Endodermal cell (in vitro differentiated cells): ENCODE measurements at regions not wholly inside any gene's neighbourhood (a gene's known extent, or its start where the extent isn't known, plus 50 kb on each side); places are given as distances from the start of the nearest gene placed in this dataset.

Experiments used
- DNase-seq: peaks from one replicate; pipeline ENCODE4 v3.0.0-alpha.2; 2017
- H3K27ac ChIP-seq: 2 replicates; pipeline ENCODE4 v1.5.1; 2013; ENCODE audit warnings: mild to moderate bottlenecking, low read depth, low read length, moderate library complexity
- H3K27me3 ChIP-seq: 2 replicates; pipeline ENCODE4 v1.6.1; 2013; ENCODE audit warnings: mild to moderate bottlenecking, low read length, moderate library complexity; ENCODE audit not compliant: insufficient read depth, control insufficient read depth, poor library complexity, severe bottlenecking
- H3K36me3 ChIP-seq: 2 replicates; pipeline ENCODE4 v1.7.0; 2013; ENCODE audit warnings: mild to moderate bottlenecking, low read length, moderate library complexity; ENCODE audit not compliant: control insufficient read depth, insufficient read depth
- H3K4me1 ChIP-seq: one replicate; pipeline ENCODE4 v1.7.0; 2013; ENCODE audit warnings: low read length; ENCODE audit not compliant: control insufficient read depth, insufficient read depth
- H3K4me3 ChIP-seq: 2 replicates; pipeline ENCODE4 v1.5.1; 2013; ENCODE audit warnings: mild to moderate bottlenecking, low read length, moderate library complexity
- H3K9ac ChIP-seq: 2 replicates; pipeline ENCODE4 v1.6.1; 2013; ENCODE audit warnings: mild to moderate bottlenecking, low read length, moderate library complexity; ENCODE audit not compliant: poor library complexity, severe bottlenecking; ENCODE audit errors: extremely low read depth
- H3K9me3 ChIP-seq: 2 replicates; pipeline ENCODE4 v1.6.1; 2013; ENCODE audit warnings: mild to moderate bottlenecking, low read length, moderate library complexity; ENCODE audit not compliant: control insufficient read depth
- H3K27ac Mint-ChIP-seq: 2 replicates; pipeline ENCODE4 v1.8.0; 2020; ENCODE audit warnings: mixed read lengths
- H3K27me3 Mint-ChIP-seq: 2 replicates; pipeline ENCODE4 v1.8.0; 2021; ENCODE audit warnings: mild to moderate bottlenecking, mixed read lengths; ENCODE audit not compliant: insufficient read depth
- H3K36me3 Mint-ChIP-seq: 2 replicates; pipeline ENCODE4 v1.8.0; 2020; ENCODE audit warnings: low read depth, mixed read lengths
- H3K4me1 Mint-ChIP-seq: 2 replicates; pipeline ENCODE4 v1.8.0; 2020; ENCODE audit warnings: mixed read lengths
- H3K4me3 Mint-ChIP-seq: 2 replicates; pipeline ENCODE4 v1.8.0; 2020; ENCODE audit warnings: mild to moderate bottlenecking, moderate library complexity, mixed read lengths
- H3K9me3 Mint-ChIP-seq: 2 replicates; pipeline ENCODE4 v1.8.0; 2020; ENCODE audit warnings: mild to moderate bottlenecking, mixed read lengths
- CTCF ChIP-seq: fragments of 200-600 bp; sonication (generic); conservative IDR thresholded peaks from 2 replicates; pipeline ENCODE4 v1.5.0; 2021; ENCODE audit warnings: antibody characterized with exemption, mild to moderate bottlenecking
- WGBS, 2 experiments: methylation state at CpG; one replicate each; pipeline versions ENCODE4 v1.1.5 to v1.1.7; 2013; ENCODE audit warnings: missing lambda C conversion rate in 2 of 2, mixed read lengths in 1 of 2; ENCODE audit not compliant: insufficient coverage in 1 of 2, insufficient read length in 1 of 2; 5-methylcytosine and 5-hydroxymethylcytosine counted together

GRCh38 chr22:48310740-48311139, 1516.9 kb downstream of the BRD1 start:
- H3K4me3 ChIP-seq: no peak overlapping the region
- no peak overlapping the region for H3K4me3 Mint-ChIP-seq
- H3K36me3 ChIP-seq: no peaks in the 10 kb centered on the region
- H3K27ac ChIP-seq: no peak overlapping the region
- H3K4me1 ChIP-seq: no peaks in the 10 kb centered on the region
- peaks cover 7% of the 10 kb centered on the region for H3K9me3 Mint-ChIP-seq
- H3K27me3 Mint-ChIP-seq: no peaks in the 10 kb centered on the region
- DNase-seq: no peak
- H3K9ac ChIP-seq: no peak overlapping the region
- TF ChIP-seq CTCF: no peak
- WGBS, 2 experiments: 56 to 69% methylated on average over 4 to 9 of the region's 10 CpGs
- peaks cover 11% of the 10 kb centered on the region for H3K9me3 ChIP-seq
- H3K27me3 ChIP-seq: no peaks in the 10 kb centered on the region
- H3K4me1 Mint-ChIP-seq: no peaks in the 10 kb centered on the region
- no peaks in the 10 kb centered on the region for H3K36me3 Mint-ChIP-seq
- no peak overlapping the region for H3K27ac Mint-ChIP-seq

GRCh38 chr22:48310289-48310688, 1517.4 kb downstream of the BRD1 start:
- H3K27me3 Mint-ChIP-seq: no peaks in the 10 kb centered on the region
- H3K4me1 Mint-ChIP-seq: no peaks in the 10 kb centered on the region
- H3K9me3 Mint-ChIP-seq: peaks cover 7% of the 10 kb centered on the region
- peaks cover 11% of the 10 kb centered on the region for H3K9me3 ChIP-seq
- H3K4me3 ChIP-seq: no peak overlapping the region
- no peak overlapping the region for H3K4me3 Mint-ChIP-seq
- H3K27ac ChIP-seq: no peak overlapping the region
- no peak for TF ChIP-seq CTCF
- no peaks in the 10 kb centered on the region for H3K27me3 ChIP-seq
- H3K36me3 ChIP-seq: no peaks in the 10 kb centered on the region
- DNase-seq: no peak
- H3K9ac ChIP-seq: no peak overlapping the region
- no peak overlapping the region for H3K27ac Mint-ChIP-seq
- no peaks in the 10 kb centered on the region for H3K36me3 Mint-ChIP-seq
- 57 to 78% methylated on average over 1 to 6 of the region's 6 CpGs for WGBS, 2 experiments
- H3K4me1 ChIP-seq: no peaks in the 10 kb centered on the region

GRCh38 chr22:48309836-48310235, 1517.8 kb downstream of the BRD1 start:
- peaks cover 11% of the 10 kb centered on the region for H3K9me3 ChIP-seq
- Mint-ChIP-seq H3K9me3 (peaks cover 7% of the 10 kb centered on the region), H3K4me1 (no peaks in the 10 kb centered on the region), H3K27ac (no peak overlapping the region), H3K36me3 (no peaks in the 10 kb centered on the region), H3K27me3 (no peaks in the 10 kb centered on the region), H3K4me3 (no peak overlapping the region)
- H3K4me3 ChIP-seq: no peak overlapping the region
- no peaks in the 10 kb centered on the region for H3K36me3 ChIP-seq
- no peak overlapping the region for H3K9ac ChIP-seq
- H3K27me3 ChIP-seq: no peaks in the 10 kb centered on the region
- WGBS, 2 experiments: 90 to 96% methylated on average over 8 of the region's 8 CpGs
- TF ChIP-seq CTCF: no peak
- no peak overlapping the region for H3K27ac ChIP-seq
- no peak for DNase-seq
- H3K4me1 ChIP-seq: no peaks in the 10 kb centered on the region
